ENCODE measurements at regions not wholly inside any gene's neighbourhood (a gene's known extent, or its start where the extent isn't known, plus 50 kb on each side); places are given as distances from the start of the nearest gene placed in this dataset.

DNA sequence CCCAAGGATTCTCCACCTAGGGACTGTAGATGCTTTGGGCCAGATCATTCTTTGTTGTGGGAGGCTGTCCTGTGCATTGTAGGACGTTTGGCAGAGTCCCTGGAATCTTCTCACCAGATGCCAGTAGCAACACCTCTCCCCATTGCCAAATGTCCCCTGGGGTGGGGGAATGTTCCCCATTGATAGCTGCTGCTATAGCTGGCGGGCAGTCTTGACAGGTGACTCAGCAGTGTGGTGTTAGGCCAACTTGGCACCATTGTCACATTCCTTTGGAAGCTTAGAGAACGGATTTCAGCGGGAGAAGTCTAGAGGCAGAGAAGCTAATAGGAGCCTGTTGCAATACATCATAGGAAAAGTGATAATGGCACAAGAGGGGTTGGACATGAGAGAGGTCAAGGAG is 495.7 kb upstream of the SMIM21 start:
- Mint-ChIP-seq H3K4me1 (no peaks in the 10 kb centered on the region), H3K9me3 (no peaks in the 10 kb centered on the region), H3K4me3 (no peak overlapping the region), H3K27ac (no peak overlapping the region), H3K36me3 (no peaks in the 10 kb centered on the region), H3K27me3 (ENCODE audit: low read depth) (peaks cover under 1% of the 10 kb centered on the region)
- DNase-seq (ENCODE audit: low spot score in 2 of 2, unreplicated experiment in 2 of 2): no peak
- TF ChIP-seq, protein P1, sequence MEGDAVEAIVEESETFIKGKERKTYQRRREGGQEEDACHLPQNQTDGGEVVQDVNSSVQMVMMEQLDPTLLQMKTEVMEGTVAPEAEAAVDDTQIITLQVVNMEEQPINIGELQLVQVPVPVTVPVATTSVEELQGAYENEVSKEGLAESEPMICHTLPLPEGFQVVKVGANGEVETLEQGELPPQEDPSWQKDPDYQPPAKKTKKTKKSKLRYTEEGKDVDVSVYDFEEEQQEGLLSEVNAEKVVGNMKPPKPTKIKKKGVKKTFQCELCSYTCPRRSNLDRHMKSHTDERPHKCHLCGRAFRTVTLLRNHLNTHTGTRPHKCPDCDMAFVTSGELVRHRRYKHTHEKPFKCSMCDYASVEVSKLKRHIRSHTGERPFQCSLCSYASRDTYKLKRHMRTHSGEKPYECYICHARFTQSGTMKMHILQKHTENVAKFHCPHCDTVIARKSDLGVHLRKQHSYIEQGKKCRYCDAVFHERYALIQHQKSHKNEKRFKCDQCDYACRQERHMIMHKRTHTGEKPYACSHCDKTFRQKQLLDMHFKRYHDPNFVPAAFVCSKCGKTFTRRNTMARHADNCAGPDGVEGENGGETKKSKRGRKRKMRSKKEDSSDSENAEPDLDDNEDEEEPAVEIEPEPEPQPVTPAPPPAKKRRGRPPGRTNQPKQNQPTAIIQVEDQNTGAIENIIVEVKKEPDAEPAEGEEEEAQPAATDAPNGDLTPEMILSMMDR (IDR thresholded peaks at IDR 0.05; ENCODE audit: unreplicated experiment): no peak

DNA sequence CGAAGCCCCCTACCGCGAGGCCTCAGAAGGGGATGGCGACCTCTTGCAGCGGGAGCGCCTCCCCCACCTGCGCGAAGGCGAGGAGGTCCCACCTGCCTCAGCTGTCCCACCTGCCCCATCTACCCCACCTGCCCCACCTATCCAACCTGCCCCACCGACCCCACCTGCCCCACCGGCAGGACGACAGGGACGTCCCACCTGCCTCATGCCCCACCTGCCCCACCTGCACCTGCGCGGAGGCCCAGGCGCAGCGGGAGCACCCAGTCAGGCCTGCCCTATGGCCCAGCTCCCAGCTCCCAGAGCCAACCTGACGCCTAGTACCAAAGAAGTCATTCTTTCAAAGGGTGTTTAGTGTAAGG is 489.1 kb upstream of the SMIM21 start:
- Mint-ChIP-seq H3K4me3 (peak overlapping the region; percentile 57), H3K27ac (no peak overlapping the region), H3K36me3 (no peaks in the 10 kb centered on the region), H3K4me1 (peaks cover 7% of the 10 kb centered on the region), H3K9me3 (no peaks in the 10 kb centered on the region), H3K27me3 (ENCODE audit: low read depth) (peaks cover 5% of the 10 kb centered on the region)
- TF ChIP-seq, protein P1 (IDR thresholded peaks at IDR 0.05; ENCODE audit: unreplicated experiment): no peak
- no peak for DNase-seq (ENCODE audit: low spot score in 2 of 2, unreplicated experiment in 2 of 2)

DNA sequence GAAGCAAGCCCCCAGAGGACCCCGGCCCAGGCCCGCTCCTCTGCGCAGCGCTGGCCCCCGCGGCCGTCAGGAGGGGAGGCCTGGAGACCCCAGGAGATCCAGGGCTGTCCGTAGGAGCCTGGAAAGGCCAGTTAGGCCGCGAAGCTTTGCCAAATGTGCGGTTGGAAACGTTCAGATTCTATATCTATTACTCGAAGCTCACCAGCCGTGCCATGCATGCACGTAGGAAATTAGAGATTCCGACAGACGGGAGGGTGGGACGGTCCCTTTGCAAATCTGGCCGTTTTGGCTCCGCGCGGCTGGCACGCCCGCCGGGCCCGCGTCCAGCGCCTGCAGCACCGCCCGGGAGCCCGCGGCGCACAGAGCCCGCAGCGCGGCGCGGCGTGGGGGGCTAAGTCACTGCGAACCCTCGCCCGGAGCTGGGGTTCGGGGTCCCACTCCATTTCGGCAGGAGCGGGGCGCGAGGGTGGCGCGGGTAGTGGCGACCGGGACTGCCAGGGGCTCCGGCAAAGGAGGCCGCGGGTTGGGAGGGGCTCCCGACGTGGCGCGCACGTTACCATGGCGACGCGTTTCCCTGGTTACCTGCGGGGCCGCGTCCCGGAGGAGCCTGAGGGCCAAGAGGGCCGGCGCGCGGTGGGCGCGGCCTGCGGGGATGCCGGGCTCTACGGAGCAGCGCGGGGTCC is 488.6 kb upstream of the SMIM21 start:
- Mint-ChIP-seq H3K27ac (no peak overlapping the region), H3K27me3 (ENCODE audit: low read depth) (peaks cover 5% of the 10 kb centered on the region), H3K36me3 (no peaks in the 10 kb centered on the region)

DNA sequence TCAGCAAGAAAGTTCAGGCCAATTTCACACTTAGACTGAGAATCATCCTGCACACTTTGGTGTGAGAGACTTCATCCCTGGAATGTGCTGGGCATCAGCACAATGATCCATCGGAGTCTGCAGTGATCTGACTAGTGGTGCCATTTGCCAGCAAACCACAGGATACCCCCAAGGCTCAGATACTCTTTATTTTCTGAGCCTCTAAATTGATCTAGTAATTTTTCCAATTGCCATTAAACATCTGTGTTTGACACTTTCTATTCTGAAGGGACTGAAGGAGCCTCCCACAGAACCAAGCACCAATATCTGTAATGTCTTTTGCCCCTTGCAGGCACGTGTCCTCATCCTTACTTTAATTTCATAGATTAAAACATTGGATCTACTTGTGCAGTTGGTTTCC is 485.3 kb upstream of the SMIM21 start:
- Mint-ChIP-seq H3K9me3 (no peaks in the 10 kb centered on the region), H3K4me3 (no peak overlapping the region), H3K27ac (no peak overlapping the region), H3K4me1 (peaks cover 12% of the 10 kb centered on the region), H3K36me3 (no peaks in the 10 kb centered on the region), H3K27me3 (ENCODE audit: low read depth) (peaks cover 2% of the 10 kb centered on the region)
- TF ChIP-seq, protein P1 (IDR thresholded peaks at IDR 0.05; ENCODE audit: unreplicated experiment): no peak
- DNase-seq (ENCODE audit: low spot score in 2 of 2, unreplicated experiment in 2 of 2): no peak

More for the DNA sequence above, 488.6 kb upstream of the SMIM21 start:
- Mint-ChIP-seq H3K4me3 (peak overlapping the region; percentile 68), H3K9me3 (no peaks in the 10 kb centered on the region), H3K4me1 (peaks cover 7% of the 10 kb centered on the region)
- TF ChIP-seq, protein P1 (IDR thresholded peaks at IDR 0.05; ENCODE audit: unreplicated experiment): no peak
- DNase-seq (ENCODE audit: low spot score in 2 of 2, unreplicated experiment in 2 of 2): peak; percentile 75 to 85

DNA sequence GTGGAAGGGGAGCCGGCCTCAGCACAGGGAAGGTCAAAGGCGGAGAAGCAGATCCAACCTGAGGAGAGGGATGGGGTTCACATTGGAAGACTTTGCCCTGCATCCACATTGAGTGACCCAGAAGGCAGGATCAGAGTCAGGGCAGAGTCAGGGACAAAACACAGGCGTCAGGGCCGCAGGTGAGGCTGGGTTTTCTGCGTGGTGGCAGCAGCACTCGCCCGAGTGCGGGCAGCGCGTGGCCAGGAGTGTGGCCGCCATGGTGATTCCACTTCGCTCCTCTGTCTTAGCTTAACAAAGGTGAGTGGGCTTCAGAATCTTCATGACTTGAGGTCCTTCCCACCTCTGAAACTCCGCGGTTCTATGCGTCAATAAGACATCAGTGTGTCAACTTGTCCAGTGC is 476.9 kb upstream of the SMIM21 start:
- H3K36me3 Mint-ChIP-seq: no peaks in the 10 kb centered on the region
- TF ChIP-seq, protein P1 (IDR thresholded peaks at IDR 0.05; ENCODE audit: unreplicated experiment): no peak
- DNase-seq (ENCODE audit: low spot score in 2 of 2, unreplicated experiment in 2 of 2): no peak
- no peak overlapping the region for H3K4me3 Mint-ChIP-seq
- no peaks in the 10 kb centered on the region for H3K27me3 Mint-ChIP-seq (ENCODE audit: low read depth)
- no peaks in the 10 kb centered on the region for H3K9me3 Mint-ChIP-seq
- no peak overlapping the region for H3K27ac Mint-ChIP-seq
- H3K4me1 Mint-ChIP-seq: peaks cover 9% of the 10 kb centered on the region

DNA sequence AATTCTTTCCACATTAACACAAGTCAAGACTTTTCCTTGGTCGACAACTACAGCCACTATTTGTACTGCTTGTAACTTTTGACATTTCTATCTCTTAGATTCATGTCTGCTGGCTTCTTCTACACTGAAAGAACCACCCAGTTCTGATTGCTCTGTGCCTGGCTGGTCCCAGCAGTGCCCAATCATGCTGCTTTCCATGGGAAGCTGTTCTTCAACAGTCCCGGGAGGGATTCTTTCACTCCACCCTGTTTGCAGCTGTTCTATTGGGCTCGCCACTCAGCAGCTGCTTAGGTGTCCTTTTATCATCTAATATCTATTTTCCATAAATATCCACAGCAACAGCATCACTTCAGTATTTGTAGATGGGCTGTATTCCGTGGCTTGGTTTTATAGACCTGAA is 471.1 kb upstream of the SMIM21 start:
- no peak overlapping the region for H3K4me3 Mint-ChIP-seq
- peaks cover 8% of the 10 kb centered on the region for H3K9me3 Mint-ChIP-seq
- TF ChIP-seq, protein P1 (IDR thresholded peaks at IDR 0.05; ENCODE audit: unreplicated experiment): no peak
- no peak overlapping the region for H3K27ac Mint-ChIP-seq
- H3K36me3 Mint-ChIP-seq: no peaks in the 10 kb centered on the region
- no peak for DNase-seq (ENCODE audit: low spot score in 2 of 2, unreplicated experiment in 2 of 2)
- H3K4me1 Mint-ChIP-seq: peaks cover 7% of the 10 kb centered on the region
- H3K27me3 Mint-ChIP-seq (ENCODE audit: low read depth): no peaks in the 10 kb centered on the region
